T-cell (primary cell): ENCODE measurements at regions not wholly inside any gene's neighbourhood (a gene's known extent, or its start where the extent isn't known, plus 50 kb on each side); places are given as distances from the start of the nearest gene placed in this dataset.

ENCODE experiments used
- ATAC-seq, 4 experiments: fragments of 200-7000 bp in 3 of 4; fragments of 150-1000 bp in 1 of 4; cut with Tn5 transposase; replicated peaks in 1 of 4; 1 replicate in 3 of 4; 2 replicates in 1 of 4; pipeline ENCODE4 v1.10.0; 2021; ENCODE audit warnings: moderate library complexity in 3 of 4, mild to moderate bottlenecking in 2 of 4, moderate number of reproducible peaks in 1 of 4
- CTCF ChIA-PET, 2 donors: fragments of 300-600 bp; sonication (Branson Sonifier 250); formaldehyde crosslinking; loops; one replicate each; lab custom pipeline; 2022; ENCODE audit warnings: antibody characterized with exemption in 2 of 2; lab: Charles Lee
- POLR2A ChIA-PET, 2 donors: fragments of 300-600 bp; sonication (Branson Sonifier 250); formaldehyde crosslinking; loops; one replicate each; lab custom pipeline; 2022; ENCODE audit warnings: antibody characterized with exemption in 2 of 2; lab: Charles Lee
- DNase-seq, 35 experiments: peaks; one replicate each; pipeline versions ENCODE4 v3.0.0 to v3.0.0-alpha.2; 2013 to 2023
- H3K27ac ChIP-seq: one replicate; pipeline ENCODE4 v1.5.1; 2013; ENCODE audit warnings: low read length
- H3K27me3 ChIP-seq, 2 experiments: replicated peaks in 1 of 2; 1 replicate in 1 of 2; 2 replicates in 1 of 2; pipeline versions ENCODE4 v1.6.1 to v1.7.0; 2013; ENCODE audit warnings: low read length in 1 of 2, mixed read lengths in 1 of 2; ENCODE audit not compliant: control insufficient read depth in 2 of 2, insufficient read depth in 2 of 2; ENCODE audit errors: extremely low read depth in 1 of 2
- H3K36me3 ChIP-seq, 2 donors: 1 replicate in 1 of 2; 2 replicates in 1 of 2; pipeline versions ENCODE4 v1.6.1 to v1.7.0; 2013; ENCODE audit warnings: low read length in 1 of 2; ENCODE audit not compliant: control insufficient read depth in 2 of 2, insufficient read depth in 1 of 2; ENCODE audit errors: extremely low read depth in 1 of 2
- H3K4me1 ChIP-seq, 2 experiments: 1 replicate in 1 of 2; 2 replicates in 1 of 2; pipeline versions ENCODE4 v1.6.1 to v1.7.0; 2013; ENCODE audit warnings: low read length in 2 of 2, mixed read lengths in 1 of 2; ENCODE audit not compliant: insufficient read depth in 2 of 2, control insufficient read depth in 1 of 2; ENCODE audit errors: extremely low read depth in 1 of 2
- H3K4me3 ChIP-seq, 2 donors: 1 replicate in 1 of 2; 2 replicates in 1 of 2; pipeline versions ENCODE4 v1.5.1 to v1.7.0; 2013; ENCODE audit warnings: mild to moderate bottlenecking in 2 of 2, low read length in 1 of 2, moderate library complexity in 1 of 2; ENCODE audit not compliant: control insufficient read depth in 1 of 2; ENCODE audit errors: extremely low read depth in 1 of 2
- H3K9me3 ChIP-seq: 2 replicates; pipeline ENCODE4 v1.7.0; 2013
- H3K27ac Mint-ChIP-seq, 2 donors: one replicate each; pipeline ENCODE4 v1.8.0; 2020 to 2021; ENCODE audit warnings: mild to moderate bottlenecking in 2 of 2, mixed read lengths in 2 of 2
- H3K27me3 Mint-ChIP-seq, 2 donors: one replicate each; pipeline ENCODE4 v1.8.0; 2021 to 2022; ENCODE audit warnings: mixed read lengths in 2 of 2
- H3K36me3 Mint-ChIP-seq: one replicate; pipeline ENCODE4 v1.8.0; 2021; ENCODE audit warnings: mixed read lengths
- H3K4me1 Mint-ChIP-seq, 3 donors: one replicate each; pipeline ENCODE4 v1.8.0; 2020 to 2022; ENCODE audit warnings: mixed read lengths in 3 of 3, mild to moderate bottlenecking in 1 of 3
- H3K4me3 Mint-ChIP-seq, 3 donors: one replicate each; pipeline ENCODE4 v1.8.0; 2020 to 2022; ENCODE audit warnings: mild to moderate bottlenecking in 3 of 3, mixed read lengths in 3 of 3, moderate library complexity in 3 of 3
- H3K9me3 Mint-ChIP-seq, 3 donors: one replicate each; pipeline ENCODE4 v1.8.0; 2020 to 2022; ENCODE audit warnings: mixed read lengths in 3 of 3
- WGBS: methylation state at CpG from one replicate; pipeline ENCODE4 v1.1.5; 2013; ENCODE audit warnings: missing lambda C conversion rate; ENCODE audit not compliant: insufficient coverage; 5-methylcytosine and 5-hydroxymethylcytosine counted together

GRCh38 chr12:105968025-105968424, 170.7 kb downstream of the NUAK1 start:
- Mint-ChIP-seq H3K27me3 (peaks cover 0 to 3% of the 10 kb centered on the region in 2 donors), H3K9me3 (peaks cover 0 to 4% (median 0%) of the 10 kb centered on the region in 3 donors), H3K27ac (no peak overlapping the region), H3K4me1 (no peaks in the 10 kb centered on the region), H3K4me3 (no peak overlapping the region), H3K36me3 (no peaks in the 10 kb centered on the region)
- WGBS: no CpG with 5 or more reads among the region's 1 CpG
- Histone ChIP-seq H3K4me1 (no peaks in the 10 kb centered on the region), H3K27me3 (peaks cover 0 to 2% of the 10 kb centered on the region in 2 experiments), H3K4me3 (no peak overlapping the region), H3K27ac (no peak overlapping the region), H3K9me3 (no peaks in the 10 kb centered on the region), H3K36me3 (no peaks in the 10 kb centered on the region)
- DNase-seq: no peak
- CTCF ChIA-PET: interaction anchor here in 1 of 2 donors (0.6 kb wide), 1 partner anchor 15 kb away, joined by 3 read pairs; no protein-coding TSS in a partner anchor
- POLR2A ChIA-PET: interaction anchor here in 1 of 2 donors (0.5 kb wide), 1 partner anchor 915 kb away, joined by 3 read pairs; no protein-coding TSS in a partner anchor
- no peak for ATAC-seq

DNA sequence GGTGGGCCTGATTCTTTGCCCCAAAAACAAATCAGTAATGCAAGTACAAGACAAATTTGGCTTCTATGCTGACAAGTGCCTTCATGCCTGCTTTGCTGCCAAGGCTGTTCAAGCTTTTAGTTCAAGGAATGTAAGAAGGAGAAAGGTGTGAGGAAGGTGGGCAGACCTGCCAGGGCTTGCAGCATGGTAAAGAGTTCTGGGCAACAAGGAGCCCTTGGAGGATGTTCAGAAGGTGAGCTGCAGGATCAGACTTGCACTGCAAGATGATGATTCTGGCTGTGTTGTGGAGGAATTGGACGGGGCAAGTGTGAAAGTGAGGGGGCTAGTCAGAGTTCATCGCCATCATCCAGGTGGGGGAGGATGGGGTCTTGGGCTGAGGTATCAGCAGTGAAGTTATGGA, 167.9 kb downstream of the NUAK1 start:
- ChIA-PET CTCF (interaction anchor here in 1 of 2 donors (0.6 kb wide), 1 partner anchor 38 kb away, joined by 3 read pairs; no protein-coding TSS in a partner anchor), POLR2A (no interaction called here)
- Mint-ChIP-seq H3K27ac (no peak overlapping the region), H3K4me1 (no peaks in the 10 kb centered on the region), H3K9me3 (peaks cover 0 to 4% (median 0%) of the 10 kb centered on the region in 3 donors), H3K36me3 (no peaks in the 10 kb centered on the region), H3K4me3 (no peak overlapping the region), H3K27me3 (peaks cover 0 to 3% of the 10 kb centered on the region in 2 donors)
- no peak overlapping the region for H3K4me3 ChIP-seq
- H3K36me3 ChIP-seq: no peaks in the 10 kb centered on the region
- WGBS: 79% methylated on average over 2 of the region's 2 CpGs
- no peaks in the 10 kb centered on the region for H3K9me3 ChIP-seq
- no peak for ATAC-seq
- no peak for DNase-seq
- no peak overlapping the region for H3K27ac ChIP-seq
- no peaks in the 10 kb centered on the region for H3K4me1 ChIP-seq
- peaks cover 0 to 2% of the 10 kb centered on the region in 2 experiments for H3K27me3 ChIP-seq

DNA sequence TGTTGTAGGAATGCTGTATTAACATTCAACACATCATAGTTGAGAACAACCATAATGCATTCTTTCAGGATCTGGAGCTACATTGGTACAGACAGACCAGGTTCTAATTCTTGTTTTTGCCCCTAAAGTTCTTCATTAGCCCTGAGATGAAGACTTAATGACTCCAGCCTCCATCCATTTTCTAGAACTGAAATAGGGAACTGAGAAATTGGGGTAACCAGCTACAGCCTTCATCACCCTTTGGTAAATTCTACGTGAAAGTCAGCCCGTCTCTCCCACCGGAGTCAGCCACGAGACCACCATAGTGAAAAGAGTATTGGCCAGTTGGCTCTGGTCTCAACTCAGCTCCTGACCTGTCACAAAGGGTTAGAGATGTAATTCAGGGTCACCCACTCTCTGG, 164.0 kb downstream of the NUAK1 start:
- peaks cover 3 to 7% of the 10 kb centered on the region in 2 donors for H3K27me3 Mint-ChIP-seq
- H3K4me3 Mint-ChIP-seq: no peak overlapping the region
- H3K27ac Mint-ChIP-seq: no peak overlapping the region
- WGBS: no CpG with 5 or more reads among the region's 4 CpGs
- Histone ChIP-seq H3K9me3 (no peaks in the 10 kb centered on the region), H3K4me3 (no peak overlapping the region), H3K27ac (no peak overlapping the region), H3K4me1 (no peaks in the 10 kb centered on the region), H3K36me3 (no peaks in the 10 kb centered on the region), H3K27me3 (peaks cover 0 to 2% of the 10 kb centered on the region in 2 experiments)
- POLR2A ChIA-PET: no interaction called here
- no peaks in the 10 kb centered on the region for H3K4me1 Mint-ChIP-seq
- DNase-seq: no peak
- H3K36me3 Mint-ChIP-seq: no peaks in the 10 kb centered on the region
- ATAC-seq: no peak
- CTCF ChIA-PET: no interaction called here
- peaks cover 0 to 4% (median 0%) of the 10 kb centered on the region in 3 donors for H3K9me3 Mint-ChIP-seq

DNA sequence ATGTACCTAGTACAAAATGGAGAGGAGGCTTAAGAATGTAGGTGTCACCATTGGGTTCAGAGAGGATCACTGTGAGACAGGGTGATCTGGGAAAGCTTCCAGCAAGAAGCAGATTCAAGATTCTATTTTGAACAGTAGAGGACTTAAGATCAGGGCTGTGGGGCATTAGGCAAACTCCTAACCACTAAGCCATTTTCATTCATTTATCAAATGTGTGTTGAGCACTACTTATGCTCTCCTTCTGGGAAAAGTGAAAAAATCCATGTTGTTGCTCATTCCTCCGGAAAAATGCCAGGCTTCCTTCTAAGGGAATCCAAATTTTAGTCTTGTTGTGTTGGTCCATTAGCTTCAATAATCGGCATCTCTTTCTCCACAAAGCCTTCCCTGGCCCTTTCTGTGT, 163.4 kb downstream of the NUAK1 start:
- H3K27me3 Mint-ChIP-seq: peaks cover 3 to 7% of the 10 kb centered on the region in 2 donors
- no peak overlapping the region for H3K4me3 ChIP-seq
- no peaks in the 10 kb centered on the region for H3K4me1 Mint-ChIP-seq
- POLR2A ChIA-PET: no interaction called here
- no peak overlapping the region for H3K27ac ChIP-seq
- no peak for DNase-seq
- H3K9me3 ChIP-seq: no peaks in the 10 kb centered on the region
- H3K4me3 Mint-ChIP-seq: no peak overlapping the region
- CTCF ChIA-PET: no interaction called here
- no peaks in the 10 kb centered on the region for H3K4me1 ChIP-seq
- H3K27ac Mint-ChIP-seq: no peak overlapping the region
- no CpG with 5 or more reads among the region's 2 CpGs for WGBS
- no peaks in the 10 kb centered on the region for H3K36me3 ChIP-seq
- peaks cover 0 to 3% of the 10 kb centered on the region in 2 experiments for H3K27me3 ChIP-seq
- H3K9me3 Mint-ChIP-seq: peaks cover 0 to 4% (median 0%) of the 10 kb centered on the region in 3 donors
- no peaks in the 10 kb centered on the region for H3K36me3 Mint-ChIP-seq
- ATAC-seq: no peak

GRCh38 chr12:105977236-105977635, 161.5 kb downstream of the NUAK1 start:
- Histone ChIP-seq H3K9me3 (no peaks in the 10 kb centered on the region), H3K27ac (no peak overlapping the region), H3K36me3 (no peaks in the 10 kb centered on the region), H3K4me3 (no peak overlapping the region), H3K27me3 (peaks cover 0 to 7% of the 10 kb centered on the region in 2 experiments), H3K4me1 (no peaks in the 10 kb centered on the region)
- Mint-ChIP-seq H3K27ac (no peak overlapping the region), H3K4me3 (no peak overlapping the region), H3K27me3 (peaks cover 3 to 4% of the 10 kb centered on the region in 2 donors), H3K36me3 (no peaks in the 10 kb centered on the region), H3K4me1 (no peaks in the 10 kb centered on the region), H3K9me3 (no peaks in the 10 kb centered on the region)
- no CpG with 5 or more reads among the region's 3 CpGs for WGBS
- DNase-seq (no peak), ATAC-seq (no peak)
- POLR2A ChIA-PET: no interaction called here
- CTCF ChIA-PET: interaction anchor here in 1 of 2 donors (0.9 kb wide), 1 partner anchor 14 kb away, joined by 3 read pairs; no protein-coding TSS in a partner anchor

- ChIA-PET POLR2A (no interaction called here), CTCF (interaction anchor here in 1 of 2 donors (0.9 kb wide), 1 partner anchor 14 kb away, joined by 3 read pairs; no protein-coding TSS in a partner anchor)
- Histone ChIP-seq H3K27ac (no peak overlapping the region), H3K9me3 (no peaks in the 10 kb centered on the region), H3K4me1 (no peaks in the 10 kb centered on the region), H3K4me3 (no peak overlapping the region), H3K27me3 (peaks cover 0 to 7% of the 10 kb centered on the region in 2 experiments), H3K36me3 (no peaks in the 10 kb centered on the region)
- Mint-ChIP-seq H3K27ac (no peak overlapping the region), H3K4me1 (no peaks in the 10 kb centered on the region), H3K4me3 (no peak overlapping the region), H3K27me3 (peaks cover 3 to 4% of the 10 kb centered on the region in 2 donors), H3K9me3 (no peaks in the 10 kb centered on the region), H3K36me3 (no peaks in the 10 kb centered on the region)
- DNase-seq (no peak), ATAC-seq (no peak)
- WGBS: 60% methylated on average over 1 of the region's 1 CpG
Measured at GRCh38 chr12:105977652-105978051, 161.1 kb downstream of the NUAK1 start.
